HUDEP-2 (cell line): ENCODE measurements at regions not wholly inside any gene's neighbourhood (a gene's known extent, or its start where the extent isn't known, plus 50 kb on each side); places are given as distances from the start of the nearest gene placed in this dataset.

Experiments
- DNase-seq, 76 experiments: peaks; one replicate each; lab custom pipeline; 2025; ENCODE audit not compliant: unreplicated experiment in 76 of 76; lab: John Stamatoyannopoulos, UW

- DNase-seq: no peak
Observed at GRCh38 chr18:72368308-72368707, 175.8 kb downstream of the CBLN2 start.

GRCh38 chr18:72360634-72361033 is 183.5 kb downstream of the CBLN2 start:
- no peak for DNase-seq

- no peak for DNase-seq
Observed at GRCh38 chr18:72342933-72343332, 201.2 kb downstream of the CBLN2 start.

- DNase-seq: no peak
Observed at GRCh38 chr18:72339976-72340375, 204.2 kb downstream of the CBLN2 start.

GRCh38 chr18:72336786-72337185 is 207.4 kb downstream of the CBLN2 start:
- DNase-seq: no peak

- no peak for DNase-seq
Observed at GRCh38 chr18:72329533-72329932, 214.6 kb downstream of the CBLN2 start.

- DNase-seq: no peak
Observed at GRCh38 chr18:72325307-72325706, 218.8 kb downstream of the CBLN2 start.

GRCh38 chr18:72324677-72325076 is 219.5 kb downstream of the CBLN2 start:
- DNase-seq: no peak

- DNase-seq: no peak
Observed at GRCh38 chr18:72316497-72316896, 227.6 kb downstream of the CBLN2 start.

GRCh38 chr18:72283148-72283925 is 260.8 kb downstream of the CBLN2 start:
- peak in 1 of 76 experiments; percentile 3 for DNase-seq

GRCh38 chr18:72273025-72273424 is 271.1 kb downstream of the CBLN2 start:
- no peak for DNase-seq

GRCh38 chr18:72261590-72261989 is 282.6 kb downstream of the CBLN2 start:
- DNase-seq: no peak

GRCh38 chr18:72246076-72246475 is 298.1 kb downstream of the CBLN2 start:
- no peak for DNase-seq

- no peak for DNase-seq
Observed at GRCh38 chr18:72235422-72235821, 308.7 kb downstream of the CBLN2 start.

- DNase-seq: no peak
Observed at GRCh38 chr18:72233106-72233505, 311.0 kb downstream of the CBLN2 start.

- no peak for DNase-seq
Observed at GRCh38 chr18:72232644-72233043, 311.5 kb downstream of the CBLN2 start.

GRCh38 chr18:72225958-72226357 is 318.2 kb downstream of the CBLN2 start:
- no peak for DNase-seq

GRCh38 chr18:72223733-72224132 is 320.4 kb downstream of the CBLN2 start:
- no peak for DNase-seq

- DNase-seq: no peak
Observed at GRCh38 chr18:72208920-72209676, 335.0 kb downstream of the CBLN2 start.

GRCh38 chr18:72207280-72207679 is 336.9 kb downstream of the CBLN2 start:
- DNase-seq: no peak

- DNase-seq: no peak
Observed at GRCh38 chr18:72206814-72207213, 337.3 kb downstream of the CBLN2 start.

- DNase-seq: no peak
Observed at GRCh38 chr18:72201032-72201431, 343.1 kb downstream of the CBLN2 start.
